GM18907 (cell line): ENCODE measurements at regions not wholly inside any gene's neighbourhood (a gene's known extent, or its start where the extent isn't known, plus 50 kb on each side); places are given as distances from the start of the nearest gene placed in this dataset.

Source experiments
- ATAC-seq: cut with Tn5 transposase; IDR thresholded peaks from one replicate; pipeline ENCODE4 v1.9.1; 2021; ENCODE audit warnings: mild to moderate bottlenecking, moderate library complexity; ENCODE audit not compliant: unreplicated experiment

DNA sequence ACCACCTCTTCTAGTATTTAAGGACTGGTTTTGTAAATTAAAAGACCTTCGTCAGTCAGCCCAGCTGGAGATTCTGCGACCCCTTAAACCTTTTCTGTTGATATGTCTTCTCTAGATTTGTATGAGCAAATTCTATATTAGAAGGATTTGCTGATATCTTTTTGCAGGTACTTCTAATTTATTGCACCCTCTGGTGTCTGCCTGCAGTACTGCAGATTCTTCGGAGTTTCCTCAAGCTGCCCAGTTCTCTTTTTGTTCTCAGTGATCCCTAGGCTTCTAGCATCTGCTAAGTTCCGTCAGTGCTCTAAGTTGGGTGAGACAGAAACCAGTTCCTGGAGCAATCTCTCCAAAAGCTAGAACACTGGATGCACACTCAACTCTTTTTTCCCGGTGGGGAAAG lies 545.2 kb downstream of the C4orf33 start:
- ATAC-seq = no peak

DNA sequence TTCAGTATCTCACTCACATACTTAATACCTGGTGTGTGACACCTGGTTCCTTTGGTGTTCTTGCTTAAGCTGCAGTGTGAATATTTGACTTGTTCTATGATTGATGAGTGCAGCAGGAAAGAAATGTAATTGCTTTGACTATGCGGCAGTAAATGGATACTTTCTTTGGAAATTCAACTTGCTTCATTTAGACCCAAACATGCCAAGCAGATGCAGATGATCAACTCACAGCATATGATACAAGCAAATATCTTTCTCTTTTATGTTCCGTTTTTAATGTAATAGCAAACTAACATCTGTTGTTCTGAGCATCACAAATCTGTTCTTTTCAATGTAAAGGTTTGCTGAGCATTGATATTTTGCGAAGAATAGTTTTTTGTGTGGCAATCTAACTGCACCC lies 549.5 kb downstream of the C4orf33 start:
- no peak for ATAC-seq

DNA sequence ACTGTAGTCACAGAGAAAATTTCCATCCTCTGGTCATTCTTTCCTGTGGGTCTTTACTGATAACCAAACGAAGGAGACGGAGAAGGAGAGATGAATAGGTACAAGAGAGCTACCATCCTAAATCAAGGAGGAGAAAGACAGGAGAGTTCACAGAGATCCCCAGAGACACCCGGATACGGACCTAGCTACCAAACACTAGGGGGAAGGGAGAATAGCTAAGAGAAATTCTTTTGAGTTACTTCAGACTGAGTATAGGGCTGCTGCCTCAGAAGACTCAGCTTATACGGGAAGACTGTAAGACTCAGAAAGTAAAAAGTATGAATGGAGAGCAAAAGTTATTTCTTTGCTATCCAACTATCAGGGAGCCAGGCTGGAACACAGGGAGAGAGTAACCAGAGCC lies 572.1 kb downstream of the C4orf33 start:
- ATAC-seq = no peak

DNA sequence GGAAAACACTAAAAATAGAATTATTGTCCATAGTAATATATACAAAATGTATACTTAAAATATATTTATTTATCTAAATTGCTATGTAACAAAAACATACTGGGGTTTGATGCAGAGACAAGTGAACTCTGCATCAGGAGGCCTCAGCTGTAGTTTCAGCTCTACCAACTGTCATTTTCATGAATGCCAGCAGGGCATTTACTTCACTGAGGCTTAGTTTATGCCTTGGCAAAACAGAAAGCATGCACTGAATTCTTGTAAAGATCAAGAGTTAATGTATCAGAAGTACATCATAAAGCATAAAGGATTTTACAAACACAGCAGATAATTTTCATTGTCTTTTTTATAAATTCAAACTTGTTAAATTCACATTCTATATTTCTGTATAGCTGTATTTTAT lies 577.0 kb downstream of the C4orf33 start:
- no peak for ATAC-seq

DNA sequence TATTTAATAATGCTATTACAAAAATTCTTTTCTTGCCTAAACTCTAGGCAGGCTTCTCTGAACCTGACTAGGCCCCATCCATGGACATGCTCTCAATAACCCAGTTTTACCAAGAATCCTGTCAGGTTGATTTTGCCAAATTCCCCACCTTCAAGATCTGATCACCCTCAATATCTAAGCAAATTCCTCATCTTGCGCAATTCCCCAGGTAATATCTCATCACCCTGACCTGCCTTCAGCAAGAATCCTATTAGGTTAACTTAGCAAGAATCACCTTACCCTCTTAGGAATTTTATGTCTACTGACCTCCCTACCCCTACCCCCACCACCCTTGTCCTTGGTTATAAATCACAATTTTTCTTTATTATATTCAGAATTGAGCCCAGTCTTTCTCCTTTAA lies 579.1 kb downstream of the C4orf33 start:
- ATAC-seq = no peak

DNA sequence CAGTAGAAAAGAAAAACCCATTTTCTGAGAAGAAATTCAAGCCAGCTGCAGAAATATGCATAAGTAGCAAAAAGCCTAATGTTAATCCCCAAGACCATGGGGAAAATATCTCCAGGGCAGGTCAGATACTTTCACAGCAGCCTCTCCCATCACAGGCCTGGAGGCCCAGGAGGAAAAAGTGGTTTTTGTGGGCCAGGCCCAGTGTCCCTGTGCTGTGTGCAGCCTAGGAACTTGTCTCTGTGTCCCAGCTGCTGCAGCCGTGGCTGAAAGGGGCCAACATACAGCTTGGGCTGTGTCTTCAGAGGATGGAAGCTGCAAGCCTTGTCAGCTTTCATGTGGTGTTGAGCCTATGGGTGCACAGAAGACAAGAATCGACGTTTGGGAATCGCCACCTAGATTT lies 581.0 kb downstream of the C4orf33 start:
- no peak for ATAC-seq

DNA sequence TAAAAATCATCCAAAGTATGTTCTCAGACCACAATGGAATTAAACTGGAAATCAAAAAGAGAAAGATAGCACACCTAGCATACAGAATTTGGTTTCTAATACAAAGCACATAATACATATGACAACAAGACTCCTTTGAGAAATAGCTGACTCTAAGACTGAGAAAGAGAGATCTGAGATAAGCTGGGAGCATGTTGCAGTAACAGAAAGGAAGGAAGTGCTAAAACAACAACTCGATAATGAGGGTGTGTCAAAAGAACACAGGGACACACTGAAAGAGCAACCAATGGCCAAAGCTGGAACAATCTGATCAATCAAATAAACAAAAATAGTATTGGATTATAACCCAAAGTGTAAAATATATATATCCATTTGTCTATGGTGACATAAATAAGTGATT lies 586.6 kb downstream of the C4orf33 start:
- ATAC-seq = no peak

DNA sequence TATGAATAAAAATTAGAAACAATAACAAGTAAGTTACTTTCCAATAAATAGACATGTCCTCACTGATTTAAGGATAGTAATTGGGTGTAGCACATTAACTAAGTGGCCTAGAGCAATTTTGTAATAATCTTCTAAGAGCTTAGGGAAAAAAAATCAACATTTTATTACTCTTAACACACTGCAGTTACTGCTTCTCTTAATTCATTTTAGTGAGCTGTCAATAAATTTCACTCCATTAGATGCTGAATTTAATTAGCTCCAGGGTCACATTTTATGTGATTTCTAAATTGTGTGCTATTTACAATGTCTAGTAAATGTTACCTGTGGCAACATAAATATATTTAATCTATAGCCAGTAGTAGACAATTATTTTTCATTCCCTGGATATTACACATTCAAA lies 612.0 kb downstream of the C4orf33 start:
- ATAC-seq = no peak

DNA sequence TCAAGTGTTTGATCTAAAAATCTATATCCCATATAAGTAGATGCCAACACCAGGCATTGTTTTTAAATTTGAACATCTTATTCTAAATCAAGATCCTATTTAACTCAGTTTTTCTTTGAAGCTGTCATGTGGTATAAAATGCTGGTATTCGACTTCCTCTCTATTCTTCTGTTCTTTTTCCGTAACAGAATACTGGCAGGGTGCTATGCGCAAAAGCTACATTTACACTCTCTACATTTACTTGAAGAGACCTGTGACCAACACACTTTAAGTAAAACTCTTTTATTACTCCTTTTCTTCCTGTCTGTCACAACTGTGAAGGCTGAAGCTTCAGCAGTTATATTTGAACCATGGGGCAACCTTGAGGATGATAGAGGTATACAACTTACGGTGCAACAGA lies 612.8 kb downstream of the C4orf33 start:
- no peak for ATAC-seq

DNA sequence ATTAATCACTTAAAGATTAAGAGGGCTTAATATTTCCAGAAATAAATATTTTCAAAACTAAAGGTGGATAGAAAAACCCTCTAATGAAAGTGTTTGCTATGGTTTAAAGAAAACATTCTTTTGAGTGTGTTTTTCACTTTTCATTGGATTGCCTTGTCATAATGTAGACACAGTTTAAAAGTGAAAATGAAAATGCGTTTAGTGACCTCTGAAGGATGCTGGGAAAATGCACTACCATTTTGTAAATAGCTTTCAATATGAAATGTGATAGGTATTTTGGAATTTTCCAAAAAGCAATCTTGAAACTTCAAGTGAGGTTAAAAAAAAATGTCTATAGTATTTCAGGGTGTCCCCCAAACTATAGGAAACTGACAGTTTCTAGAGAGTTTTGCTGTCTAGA lies 642.2 kb downstream of the C4orf33 start:
- no peak for ATAC-seq

DNA sequence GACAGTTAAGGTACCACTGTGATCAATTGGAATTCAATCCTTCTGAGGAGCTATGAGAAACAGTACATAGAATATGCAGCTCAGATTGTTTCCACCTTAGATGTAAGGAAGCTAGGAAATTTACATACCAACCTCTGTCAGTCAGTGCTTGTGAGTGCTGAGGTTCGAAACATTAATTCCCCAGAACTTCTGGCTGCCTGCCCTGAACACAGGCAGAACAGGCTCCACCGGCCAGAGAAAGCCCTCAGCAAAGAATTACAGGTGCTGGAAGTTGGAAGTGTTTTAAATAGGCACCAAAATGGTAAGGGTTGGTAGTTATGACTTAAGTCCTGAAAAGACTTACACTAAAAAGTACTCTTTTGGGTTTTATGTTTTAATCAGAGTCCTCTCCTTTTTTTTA lies 651.8 kb downstream of the C4orf33 start:
- ATAC-seq = no peak

DNA sequence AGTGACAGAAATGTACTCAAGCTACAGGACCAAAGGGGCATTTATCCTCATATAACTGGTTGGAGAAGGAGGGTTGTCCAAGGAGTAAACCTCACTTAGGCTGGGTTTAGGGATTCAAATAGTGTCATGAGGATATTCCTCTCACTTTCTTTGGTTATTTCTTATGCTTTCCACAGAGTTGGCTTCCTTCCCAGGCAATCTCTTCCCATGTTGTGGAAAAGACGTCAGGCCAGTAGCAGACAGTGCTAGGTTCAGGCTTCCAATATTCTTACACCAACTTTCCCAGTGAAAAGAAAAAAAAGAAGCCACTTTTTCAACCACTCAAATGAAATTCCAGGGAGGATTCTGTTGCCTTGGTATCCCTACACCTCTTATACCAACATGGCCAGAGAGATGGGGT lies 653.0 kb downstream of the C4orf33 start:
- ATAC-seq = no peak

DNA sequence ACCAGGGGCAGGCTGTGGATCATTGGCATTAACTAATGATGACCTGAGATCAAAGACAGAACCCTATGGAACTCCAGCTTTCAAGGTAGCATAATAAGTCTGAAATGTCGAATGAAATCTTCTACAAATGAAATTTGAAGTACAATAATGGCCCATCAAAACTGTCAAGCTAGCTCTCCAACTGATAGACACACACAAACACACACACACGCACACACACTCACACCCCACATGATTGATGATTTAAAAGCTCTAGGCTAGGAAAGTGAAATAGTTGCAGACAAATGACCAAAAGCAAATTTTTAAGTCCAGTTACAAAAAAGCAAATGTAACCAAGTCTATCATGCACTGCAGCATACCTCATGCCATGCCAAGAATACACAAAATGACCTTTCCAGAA lies 655.7 kb downstream of the C4orf33 start:
- ATAC-seq = no peak

DNA sequence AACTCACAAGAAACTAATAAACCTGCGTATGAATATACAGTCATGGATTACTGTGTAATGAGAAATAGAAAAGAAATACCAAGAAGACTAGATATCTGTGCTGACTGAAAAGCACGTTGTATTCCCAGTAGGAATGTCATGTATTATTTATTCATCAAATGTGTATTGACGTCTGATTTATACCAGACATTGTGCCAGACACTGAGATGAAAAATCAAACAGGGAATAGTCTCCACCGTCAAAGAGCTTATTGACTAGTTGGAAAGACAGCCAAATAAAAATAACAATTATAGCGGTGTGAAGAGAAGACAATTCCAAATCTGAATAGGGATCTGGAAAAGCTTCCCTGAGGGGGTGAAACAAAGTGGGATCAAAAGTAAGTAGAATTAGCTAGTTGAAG lies 687.6 kb downstream of the C4orf33 start:
- no peak for ATAC-seq

DNA sequence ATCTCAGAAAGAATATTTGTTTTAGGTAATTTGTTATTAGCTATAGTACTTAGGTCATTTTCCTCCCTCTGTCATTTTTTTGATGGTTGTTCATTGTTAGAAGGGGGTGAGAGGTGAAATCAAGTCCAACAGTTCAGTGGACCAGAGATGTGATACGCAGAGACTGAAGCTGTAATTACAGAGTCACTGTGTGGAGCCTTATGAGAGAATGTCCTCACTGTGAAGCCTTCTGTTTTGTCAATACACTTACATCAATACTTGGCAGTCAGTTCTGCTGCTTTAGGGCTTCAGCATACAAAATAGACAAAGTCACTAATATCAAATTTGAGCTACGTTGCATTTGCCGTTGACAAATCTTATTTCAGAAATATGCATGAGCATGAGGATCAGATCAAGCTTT lies 692.5 kb downstream of the C4orf33 start:
- no peak for ATAC-seq

DNA sequence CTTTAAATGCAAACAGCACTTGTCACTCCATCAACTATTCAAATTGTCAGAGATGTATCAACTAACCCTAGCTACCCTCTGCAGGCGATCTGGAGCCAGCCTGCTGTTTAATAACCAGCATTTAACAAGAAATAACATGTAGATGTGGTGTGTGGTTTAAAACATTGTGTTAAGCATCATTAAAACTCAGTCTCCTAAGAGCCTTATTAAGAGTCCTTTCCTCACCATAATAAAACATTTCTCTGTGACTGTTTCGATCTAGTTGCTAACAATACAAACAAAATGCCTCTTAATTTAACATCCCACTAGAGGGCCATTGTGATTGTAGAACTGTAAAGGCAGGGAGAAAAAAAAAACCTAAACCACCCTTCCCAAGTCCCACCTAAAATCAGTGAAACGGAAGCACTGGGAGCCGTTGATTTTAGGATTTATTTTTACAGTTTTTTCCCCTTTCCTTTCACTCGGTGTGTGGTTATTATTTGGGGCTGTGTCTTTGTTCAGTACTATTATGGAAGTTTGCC lies 708.6 kb downstream of the C4orf33 start:
- no peak for ATAC-seq

DNA sequence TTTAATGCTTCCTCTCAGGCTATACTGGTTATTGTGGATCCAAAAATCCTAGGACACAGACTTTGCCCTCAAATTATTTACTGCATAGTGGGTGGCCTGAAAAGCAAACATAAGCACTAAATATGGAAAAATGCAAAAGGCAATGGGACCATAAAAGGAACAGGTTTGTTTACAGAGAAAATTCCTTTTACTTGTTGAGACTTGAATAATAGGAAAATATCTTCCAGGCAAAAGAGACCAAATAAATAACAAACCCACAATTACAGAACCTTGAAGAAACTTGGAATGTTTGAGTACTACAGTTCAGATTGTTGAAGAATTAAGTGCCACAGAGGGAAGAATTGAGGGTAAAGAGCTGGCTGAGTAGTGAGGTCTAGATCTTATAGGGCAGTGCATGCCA lies 711.0 kb downstream of the C4orf33 start:
- ATAC-seq = no peak

DNA sequence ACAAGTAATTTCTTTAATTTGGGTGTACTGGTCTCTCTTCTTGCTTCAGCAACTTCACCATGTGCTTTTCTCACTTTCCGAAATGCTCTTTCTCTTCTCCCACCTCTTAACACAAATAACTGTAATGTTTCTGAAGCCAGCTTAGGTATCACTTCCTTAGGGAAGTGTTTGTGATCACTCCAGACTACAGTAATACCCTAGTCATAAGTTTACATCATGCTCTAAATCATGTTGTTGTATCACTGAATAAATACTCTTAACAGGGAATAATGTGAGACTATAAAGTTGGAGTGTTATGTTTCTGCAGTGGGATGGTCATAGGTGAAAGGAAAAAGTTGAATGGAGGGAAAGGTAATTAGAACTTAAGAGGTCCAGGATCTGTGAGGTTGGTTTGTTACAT lies 712.3 kb downstream of the C4orf33 start:
- ATAC-seq = no peak

DNA sequence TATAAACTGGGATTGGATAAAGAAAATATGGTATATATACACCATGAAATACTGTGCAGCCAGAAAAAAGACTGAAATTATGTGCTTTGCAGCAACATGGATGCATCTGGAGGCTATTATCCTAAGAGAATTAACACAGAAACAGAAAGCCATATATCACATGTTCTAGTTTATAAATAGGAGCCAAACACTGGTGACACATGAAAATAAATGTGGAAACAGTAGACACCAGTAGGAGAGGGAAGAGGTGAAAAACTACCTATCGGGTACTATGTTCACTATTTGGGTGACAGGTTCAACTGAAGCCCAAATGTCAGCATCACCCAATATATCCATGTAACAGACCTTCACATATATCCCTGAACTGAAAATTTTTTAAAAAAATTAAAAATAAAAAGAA lies 725.1 kb downstream of the C4orf33 start:
- no peak for ATAC-seq

DNA sequence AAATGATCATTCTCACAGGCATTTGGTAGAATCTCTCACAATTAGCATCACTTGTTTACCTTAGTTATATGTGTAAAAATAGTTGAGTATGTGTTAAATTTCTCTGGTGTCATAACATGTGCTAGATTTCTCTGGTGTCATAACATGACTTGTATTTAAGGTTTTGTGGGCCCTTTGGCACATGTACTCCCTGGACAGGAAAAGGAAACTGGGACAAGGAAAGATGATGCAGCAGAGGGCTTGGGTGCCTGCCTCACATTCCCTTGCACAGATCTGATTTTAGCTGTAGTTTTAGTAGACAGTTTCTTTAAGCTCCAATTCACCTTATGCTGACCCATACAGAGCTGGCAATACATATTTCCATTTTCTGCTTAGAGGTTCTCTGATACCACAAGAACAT lies 726.0 kb downstream of the C4orf33 start:
- no peak for ATAC-seq

DNA sequence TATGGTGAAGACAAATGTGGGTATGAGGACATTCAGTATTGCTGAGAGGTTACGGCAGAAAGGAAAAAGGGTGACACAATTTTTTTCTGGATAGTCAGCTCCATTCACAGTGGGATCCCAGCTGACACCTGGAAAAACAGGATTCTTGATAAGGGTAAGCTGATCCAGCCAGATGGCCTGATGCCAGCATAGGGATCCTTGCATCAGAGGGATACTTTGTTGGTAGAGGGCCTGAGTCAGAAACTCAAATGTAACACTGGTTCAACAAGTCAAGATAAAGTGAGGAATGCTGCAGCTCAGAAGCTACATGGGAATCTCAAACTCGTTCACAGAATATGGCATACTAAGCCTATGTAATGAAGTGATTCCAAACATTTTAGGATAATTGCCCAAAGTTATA lies 726.7 kb downstream of the C4orf33 start:
- ATAC-seq = no peak

DNA sequence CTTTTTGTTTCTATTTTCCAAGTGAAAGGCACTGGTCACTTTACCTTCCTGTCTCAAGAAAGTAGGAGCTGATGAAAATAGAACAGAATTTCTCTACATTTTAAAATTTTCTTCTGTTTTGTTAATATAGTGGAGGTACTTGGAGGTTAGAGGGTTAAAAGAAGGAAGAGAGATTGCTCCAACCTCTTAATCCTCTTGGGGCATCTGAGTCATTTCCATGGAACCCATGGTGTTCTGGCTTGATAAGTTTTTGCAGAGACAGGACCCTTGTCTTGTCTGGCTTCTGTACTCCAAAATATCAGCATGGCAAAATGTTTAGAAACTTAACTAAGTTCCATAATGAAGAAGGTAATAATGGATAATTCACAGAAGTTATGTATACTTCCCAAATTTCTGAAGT lies 727.2 kb downstream of the C4orf33 start:
- no peak for ATAC-seq

DNA sequence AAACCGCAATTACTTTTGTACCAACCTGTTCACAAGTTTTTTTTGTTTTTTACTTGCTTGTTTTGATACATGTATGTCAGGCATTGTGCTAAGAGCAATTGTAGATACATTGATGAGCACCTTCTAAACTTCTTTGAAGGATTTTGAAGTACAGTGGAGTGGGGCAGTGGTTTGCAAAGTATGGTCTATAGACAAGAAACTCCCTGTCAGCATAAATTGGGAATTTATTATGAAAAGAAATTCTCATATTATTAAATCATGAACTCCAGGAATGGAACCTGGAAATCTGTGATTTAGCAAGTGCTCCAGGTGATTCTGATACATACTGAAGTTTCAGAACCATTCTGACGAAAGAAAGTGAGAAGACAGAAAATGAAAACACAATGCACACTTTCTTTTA lies 733.4 kb downstream of the C4orf33 start:
- ATAC-seq = no peak

DNA sequence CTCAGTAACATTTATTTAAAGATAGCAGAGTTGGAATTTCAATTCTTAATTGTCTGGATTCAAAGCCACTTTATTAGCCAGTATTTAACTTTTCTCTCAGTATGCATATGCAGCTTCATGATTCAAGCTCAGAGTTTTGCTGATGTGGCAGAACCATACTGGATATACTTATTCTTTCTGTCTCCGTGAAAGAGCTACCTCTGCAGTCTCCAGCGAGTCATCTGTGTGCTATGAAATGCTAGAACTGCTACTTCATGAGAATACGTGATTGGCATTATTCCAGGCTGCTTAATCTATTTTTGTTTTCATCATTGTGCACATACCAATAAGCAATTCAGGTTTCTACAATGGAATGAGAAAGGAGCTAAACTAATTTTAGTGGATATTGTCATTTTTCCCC lies 743.7 kb downstream of the C4orf33 start:
- no peak for ATAC-seq
